OCI-LY7 (cell line): ENCODE measurements at regions not wholly inside any gene's neighbourhood (a gene's known extent, or its start where the extent isn't known, plus 50 kb on each side); places are given as distances from the start of the nearest gene placed in this dataset.

Experiments
- BruUV-seq: library from RNA; stranded (reverse); fragments of 400-500 nt; replicated peaks from 2 replicates; lab custom pipeline; 2021; lab: Mats Ljungman, UMichigan
- CTCF ChIA-PET: fragments of 300-600 bp; sonication (Branson Sonifier 250); formaldehyde crosslinking; loops from one replicate; lab custom pipeline; 2022; ENCODE audit warnings: antibody characterized with exemption; ENCODE audit not compliant: unreplicated experiment; lab: Charles Lee
- POLR2A ChIA-PET: fragments of 300-600 bp; sonication (Branson Sonifier 250); formaldehyde crosslinking; loops from one replicate; lab custom pipeline; 2022; ENCODE audit warnings: antibody characterized with exemption; lab: Charles Lee
- DNase-seq: peaks from one replicate; pipeline ENCODE4 v3.0.0-alpha.2; 2015; ENCODE audit warnings: low spot score
- H2AFZ ChIP-seq: fragments of 200-600 bp; sonication (generic), shearing (Covaris generic); 2 replicates; pipeline ENCODE4 v1.6.1; 2014; ENCODE audit warnings: mild to moderate bottlenecking, antibody characterized with exemption, low read length, moderate library complexity
- H3K27ac ChIP-seq: fragments of 200-600 bp; sonication (generic); 2 replicates; pipeline ENCODE4 v1.5.1; 2014; ENCODE audit warnings: mixed run types, low read depth, mild to moderate bottlenecking, moderate library complexity, low read length, inconsistent platforms; ENCODE audit not compliant: poor library complexity, severe bottlenecking
- H3K36me3 ChIP-seq: fragments of 200-600 bp; sonication (generic); 2 replicates; pipeline ENCODE4 v1.6.1; 2014; ENCODE audit warnings: mild to moderate bottlenecking, antibody characterized with exemption, low read length, moderate library complexity, mixed read lengths; ENCODE audit not compliant: insufficient read depth
- H3K4me1 ChIP-seq: fragments of 200-600 bp; sonication (generic); 2 replicates; pipeline ENCODE4 v1.5.1; 2014; ENCODE audit warnings: mild to moderate bottlenecking, low read length; ENCODE audit not compliant: insufficient read depth, poor library complexity, severe bottlenecking
- H3K4me2 ChIP-seq: fragments of 200-600 bp; sonication (generic); 2 replicates; pipeline ENCODE4 v1.6.1; 2014; ENCODE audit warnings: mild to moderate bottlenecking, low read length
- H3K4me3 ChIP-seq: fragments of 200-600 bp; sonication (generic); 2 replicates; pipeline ENCODE4 v1.5.1; 2014; ENCODE audit warnings: mild to moderate bottlenecking, low read depth, low read length; ENCODE audit not compliant: poor library complexity, severe bottlenecking
- H3K79me2 ChIP-seq: fragments of 200-600 bp; sonication (generic); 2 replicates; pipeline ENCODE4 v1.6.1; 2016; ENCODE audit warnings: low read depth, mild to moderate bottlenecking, low read length, moderate library complexity, mixed read lengths; ENCODE audit not compliant: insufficient read depth
- H3K9me2 ChIP-seq: fragments of 200-600 bp; sonication (generic); 2 replicates; pipeline ENCODE4 v1.6.1; 2016; ENCODE audit warnings: mild to moderate bottlenecking, low read length, mixed read lengths; ENCODE audit not compliant: insufficient read depth
- H3K9me3 ChIP-seq: fragments of 200-600 bp; sonication (generic); 2 replicates; pipeline ENCODE4 v1.6.1; 2014; ENCODE audit warnings: mild to moderate bottlenecking, mixed run types, low read length, mixed read lengths
- H4K20me1 ChIP-seq: fragments of 200-600 bp; sonication (generic); 2 replicates; pipeline ENCODE4 v1.6.1; 2014; ENCODE audit warnings: mild to moderate bottlenecking, antibody characterized with exemption, low read length, moderate library complexity, mixed read lengths; ENCODE audit not compliant: insufficient read depth
- EZH2phosphoT487 ChIP-seq: fragments of 200-600 bp; sonication (generic); IDR thresholded peaks from 2 replicates; pipeline ENCODE4 v1.6.1; 2018; ENCODE audit warnings: low read depth, borderline replicate concordance, mild to moderate bottlenecking, mixed run types, antibody characterized with exemption, low read length, moderate library complexity, mixed read lengths
- intact Hi-C: fragments of 100-400 bp; cut with micrococcal nuclease; formaldehyde crosslinking; loops from one replicate; pipeline ENCODE4 v1.10.0; 2022; ENCODE audit not compliant: unreplicated experiment
- TF ChIP-seq, protein P1 (sequence below): fragments of 200-600 bp; sonication (generic); conservative IDR thresholded peaks from 2 replicates; pipeline ENCODE4 v1.5.1; 2014; ENCODE audit warnings: mild to moderate bottlenecking, antibody characterized with exemption, low read length, moderate library complexity, mixed read lengths

DNA sequence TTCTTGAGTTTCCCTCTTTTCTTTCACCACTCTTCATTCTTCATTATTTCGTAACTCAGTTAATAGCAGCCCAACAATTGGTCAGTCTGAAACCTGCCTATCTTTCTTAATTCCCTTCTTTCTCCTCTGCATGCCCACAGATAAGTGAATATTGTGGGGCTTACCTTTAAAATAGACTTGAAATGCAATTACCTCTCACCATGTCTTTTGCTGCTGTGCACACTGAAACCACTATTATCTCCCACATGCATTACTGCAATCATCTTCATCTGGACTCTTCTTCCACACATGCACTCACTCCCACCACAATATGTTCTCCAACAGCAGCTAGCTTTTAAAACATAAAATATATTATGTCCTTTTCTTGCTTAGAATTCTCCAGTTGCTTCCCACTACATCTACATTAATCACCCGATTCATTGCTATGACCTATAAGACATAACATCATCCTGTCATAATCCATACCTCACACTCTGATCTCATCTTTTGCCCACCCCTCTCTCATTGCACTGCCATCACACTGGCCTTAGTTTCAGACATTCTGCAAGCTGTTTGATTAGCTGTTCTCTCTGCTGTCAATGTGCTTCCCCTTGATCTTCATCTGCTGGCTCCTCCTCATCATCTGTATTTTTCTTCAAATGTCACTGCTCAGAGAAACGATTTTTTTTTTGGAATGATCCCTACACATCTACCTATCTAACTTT, 304.8 kb downstream of the PTPRC start:
- Histone ChIP-seq H3K36me3 (no peaks in the 10 kb centered on the region), H3K4me1 (peaks cover 13% of the 10 kb centered on the region), H3K79me2 (no peaks in the 10 kb centered on the region), H3K9me3 (no peaks in the 10 kb centered on the region; the same call in 1 of the 2 replicates), H2AFZ (no peak overlapping the region), H3K27ac (no peak overlapping the region), H3K9me2 (no peaks in the 10 kb centered on the region), H3K4me2 (no peak overlapping the region), H3K4me3 (no peak overlapping the region), H4K20me1 (no peaks in the 10 kb centered on the region)
- POLR2A ChIA-PET, result interaction anchor here (0.7 kb wide), 3 partner anchors 56 to 93 kb away, joined by 3 to 5 read pairs (median 3); no protein-coding TSS in a partner anchor
- CTCF ChIA-PET, result no interaction called here
- DNase-seq, result no peak
- BruUV-seq, result no TSS peak
- intact Hi-C loops, result no loop called here
- TF ChIP-seq, protein P1, sequence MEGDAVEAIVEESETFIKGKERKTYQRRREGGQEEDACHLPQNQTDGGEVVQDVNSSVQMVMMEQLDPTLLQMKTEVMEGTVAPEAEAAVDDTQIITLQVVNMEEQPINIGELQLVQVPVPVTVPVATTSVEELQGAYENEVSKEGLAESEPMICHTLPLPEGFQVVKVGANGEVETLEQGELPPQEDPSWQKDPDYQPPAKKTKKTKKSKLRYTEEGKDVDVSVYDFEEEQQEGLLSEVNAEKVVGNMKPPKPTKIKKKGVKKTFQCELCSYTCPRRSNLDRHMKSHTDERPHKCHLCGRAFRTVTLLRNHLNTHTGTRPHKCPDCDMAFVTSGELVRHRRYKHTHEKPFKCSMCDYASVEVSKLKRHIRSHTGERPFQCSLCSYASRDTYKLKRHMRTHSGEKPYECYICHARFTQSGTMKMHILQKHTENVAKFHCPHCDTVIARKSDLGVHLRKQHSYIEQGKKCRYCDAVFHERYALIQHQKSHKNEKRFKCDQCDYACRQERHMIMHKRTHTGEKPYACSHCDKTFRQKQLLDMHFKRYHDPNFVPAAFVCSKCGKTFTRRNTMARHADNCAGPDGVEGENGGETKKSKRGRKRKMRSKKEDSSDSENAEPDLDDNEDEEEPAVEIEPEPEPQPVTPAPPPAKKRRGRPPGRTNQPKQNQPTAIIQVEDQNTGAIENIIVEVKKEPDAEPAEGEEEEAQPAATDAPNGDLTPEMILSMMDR, result no peak
- TF ChIP-seq EZH2phosphoT487, result no peak

DNA sequence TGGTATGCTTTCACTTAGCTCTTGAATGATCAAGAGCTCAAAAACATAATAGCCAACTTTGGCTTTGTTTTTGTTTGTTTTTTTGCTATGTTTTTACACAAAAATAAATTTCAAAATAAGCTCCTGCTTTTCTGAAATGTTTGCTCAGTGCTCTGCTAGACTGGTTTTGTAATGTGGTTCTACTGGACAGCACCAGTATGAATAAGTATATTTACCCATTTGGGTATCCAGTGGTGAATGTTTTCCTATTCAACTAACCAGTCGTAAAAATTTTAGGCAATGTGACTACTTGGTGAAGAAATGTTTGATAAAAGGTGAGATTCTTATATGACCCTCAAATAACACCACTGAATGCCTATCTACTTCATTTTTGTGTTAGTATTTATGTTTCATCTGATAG, 308.6 kb downstream of the PTPRC start:
- no peak for TF ChIP-seq EZH2phosphoT487
- TF ChIP-seq, protein P1, result no peak
- DNase-seq, result no peak
- CTCF ChIA-PET, result no interaction called here

More for the DNA sequence above, 308.6 kb downstream of the PTPRC start:
- Histone ChIP-seq H3K36me3 (no peaks in the 10 kb centered on the region), H3K9me3 (no peaks in the 10 kb centered on the region), H4K20me1 (no peaks in the 10 kb centered on the region), H3K79me2 (no peaks in the 10 kb centered on the region), H3K4me1 (no peaks in the 10 kb centered on the region), H3K4me2 (no peak overlapping the region), H3K27ac (no peak overlapping the region), H3K9me2 (no peaks in the 10 kb centered on the region), H3K4me3 (no peak overlapping the region), H2AFZ (no peak overlapping the region)
- no TSS peak for BruUV-seq
- intact Hi-C loops, result no loop called here
- POLR2A ChIA-PET, result interaction anchor here (0.6 to 1.2 kb wide), 3 partner anchors 9 to 11 kb away, joined by 3 read pairs; no protein-coding TSS in a partner anchor
